ENCODE measurements at regions not wholly inside any gene's neighbourhood (a gene's known extent, or its start where the extent isn't known, plus 50 kb on each side); places are given as distances from the start of the nearest gene placed in this dataset.
"Not testable (repeated sequence)": the region's sequence is repeated elsewhere in the genome, so short reads cannot be mapped to it uniquely, and the experiment has no call there.

DNA sequence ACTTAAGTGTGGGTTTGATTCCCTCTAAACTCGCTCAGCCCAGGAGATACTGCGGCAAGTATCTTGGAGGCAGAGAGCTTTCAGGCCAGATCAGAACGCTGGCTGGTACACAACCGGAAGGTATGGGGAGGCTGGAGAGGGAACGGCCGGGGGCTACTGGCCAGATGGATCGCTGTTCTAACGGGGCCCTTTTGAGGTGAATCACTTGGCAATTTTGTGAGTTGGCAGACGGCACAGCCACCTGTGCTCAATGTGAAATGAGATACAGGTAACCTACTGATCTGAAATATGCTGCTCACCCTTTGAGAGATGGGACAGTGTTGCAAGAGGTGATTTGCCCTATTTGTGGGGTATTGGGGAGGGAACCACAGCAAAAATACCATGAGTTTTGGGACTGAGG is 622.9 kb upstream of the RBFOX1 start:
- no peak for DNase-seq

DNA sequence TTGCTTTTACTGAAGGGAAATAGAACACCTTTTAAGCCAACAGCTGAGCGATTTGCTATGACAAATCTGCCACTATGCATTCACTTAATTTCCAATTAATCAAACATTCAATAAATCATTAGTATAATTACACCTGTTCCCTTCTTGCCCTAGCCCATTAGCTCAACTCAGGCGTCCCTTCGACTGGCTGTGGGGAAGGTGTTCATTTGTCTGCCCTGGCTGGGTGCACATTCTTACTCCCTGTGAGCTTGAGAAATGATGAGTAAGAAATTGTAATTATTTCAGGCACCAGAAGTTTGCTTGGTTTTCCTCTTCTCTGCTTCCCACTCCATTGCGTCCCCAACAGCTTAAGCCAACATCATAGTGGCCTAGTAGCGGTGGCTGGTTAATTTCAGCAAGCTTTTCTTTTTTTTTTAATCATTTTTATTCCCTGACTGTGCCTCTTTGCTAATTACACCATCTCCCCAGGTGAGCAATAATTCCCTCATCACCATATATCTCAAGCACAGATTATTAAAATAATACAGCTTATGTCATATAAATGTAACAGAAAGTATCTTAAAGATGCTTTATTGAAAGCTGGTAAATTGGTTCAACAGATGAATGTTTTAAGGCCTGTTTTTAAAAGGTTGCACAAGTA is 623.9 kb upstream of the RBFOX1 start:
- no peak for DNase-seq

DNA sequence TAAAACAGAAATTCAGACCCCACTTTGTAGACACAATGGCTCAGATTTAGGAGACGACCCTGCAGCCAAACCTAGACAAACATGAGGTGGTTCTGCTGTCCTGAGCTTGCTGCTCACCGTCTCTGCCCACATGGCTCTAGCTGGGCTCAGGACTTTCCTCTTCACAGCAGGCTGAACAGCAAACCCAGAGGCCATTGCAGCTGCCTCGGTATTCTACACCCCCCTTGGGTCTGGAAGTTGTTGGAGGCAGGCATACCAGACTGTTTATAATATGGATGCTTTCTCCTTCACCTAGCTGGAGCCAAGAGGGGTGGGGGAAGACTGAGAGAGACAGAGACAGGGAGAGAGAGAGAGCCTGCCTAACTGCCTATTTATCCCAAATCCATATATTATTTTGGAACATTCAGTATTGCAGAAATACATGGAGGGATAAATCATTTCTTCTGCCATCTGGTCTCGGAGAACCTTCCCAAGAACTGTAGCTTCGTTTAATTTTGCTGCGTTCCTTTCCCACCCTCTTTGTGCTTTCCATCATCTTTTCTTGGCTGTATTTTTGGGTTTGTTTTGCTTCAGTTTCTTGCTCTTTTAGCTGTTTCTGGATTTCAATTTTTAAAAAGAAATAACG is 628.2 kb upstream of the RBFOX1 start:
- DNase-seq, result no peak

DNA sequence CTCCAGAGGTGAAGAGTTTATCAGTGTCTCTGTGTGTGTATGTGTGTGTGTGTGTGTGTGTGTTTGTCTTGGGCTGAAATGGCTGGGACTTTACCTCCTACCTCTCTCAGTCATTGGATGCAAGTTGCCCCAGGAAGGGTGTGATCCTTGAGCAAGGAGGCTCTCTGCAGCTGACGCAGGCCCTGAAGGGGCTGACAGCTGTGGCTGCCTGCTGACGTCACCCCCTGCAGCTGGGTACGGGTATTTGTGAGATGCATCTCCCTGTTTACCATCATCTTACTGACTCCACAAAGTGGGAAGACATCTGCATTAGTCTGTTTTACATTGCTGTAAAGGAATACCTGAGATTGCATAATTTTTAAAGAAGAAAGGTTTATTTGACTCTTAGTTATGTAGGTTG is 631.5 kb upstream of the RBFOX1 start:
- DNase-seq, result no peak

DNA sequence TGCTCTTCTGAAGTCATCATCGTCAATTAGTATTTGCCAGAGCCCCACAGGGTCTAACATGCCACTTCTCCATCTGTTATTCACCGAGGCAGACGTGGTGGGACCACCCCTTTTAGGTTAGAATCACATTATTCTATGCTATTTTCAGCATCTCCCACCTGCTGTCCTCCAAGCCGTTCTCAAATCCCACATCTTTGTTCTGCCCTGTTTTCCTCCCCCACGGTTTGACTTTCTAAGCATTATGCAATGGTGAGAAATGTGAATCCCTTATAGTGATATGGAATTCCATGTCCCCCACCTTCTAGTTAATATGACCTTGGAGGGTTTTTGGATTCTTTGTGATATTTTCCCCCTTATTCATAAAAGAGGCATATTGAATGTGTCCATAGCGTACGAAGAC is 634.1 kb upstream of the RBFOX1 start:
- DNase-seq, result no peak

DNA sequence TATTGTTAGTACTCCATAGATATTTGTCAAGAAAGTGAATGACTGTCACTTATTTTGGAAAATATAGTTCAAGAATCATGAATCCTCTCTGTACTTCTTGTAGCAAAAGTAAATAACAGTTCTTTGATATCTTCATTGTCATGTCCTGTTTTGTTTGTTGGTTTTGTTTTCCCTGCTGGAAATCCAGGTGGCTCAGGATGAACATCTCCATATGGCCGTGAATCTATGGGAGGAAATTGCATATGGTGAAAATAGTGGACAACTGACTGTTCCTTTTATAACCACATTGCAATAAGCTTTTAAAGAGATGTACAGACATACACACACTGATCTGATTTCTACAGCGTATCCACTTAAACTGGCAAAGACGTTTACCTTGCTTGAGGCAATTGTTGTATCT is 637.0 kb upstream of the RBFOX1 start:
- DNase-seq, result no peak

DNA sequence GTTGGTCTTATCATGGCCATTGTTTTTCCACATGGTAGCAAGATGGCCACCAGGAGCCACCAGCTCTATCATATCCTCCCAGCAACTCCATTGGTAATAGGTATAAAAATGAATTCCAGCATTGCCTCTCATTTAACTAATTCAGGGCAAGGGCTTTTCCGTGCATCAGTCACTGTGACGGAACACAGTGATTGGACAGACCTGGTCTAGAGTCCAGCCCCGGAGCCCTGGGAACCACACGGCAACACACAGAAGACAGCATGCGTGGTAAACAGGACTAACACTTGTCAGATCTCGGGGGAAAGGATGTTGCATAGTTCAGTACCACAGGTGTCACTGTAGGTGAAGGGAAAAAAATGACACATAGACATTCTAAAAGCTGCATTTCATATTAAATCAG is 638.0 kb upstream of the RBFOX1 start:
- DNase-seq, result no peak

DNA sequence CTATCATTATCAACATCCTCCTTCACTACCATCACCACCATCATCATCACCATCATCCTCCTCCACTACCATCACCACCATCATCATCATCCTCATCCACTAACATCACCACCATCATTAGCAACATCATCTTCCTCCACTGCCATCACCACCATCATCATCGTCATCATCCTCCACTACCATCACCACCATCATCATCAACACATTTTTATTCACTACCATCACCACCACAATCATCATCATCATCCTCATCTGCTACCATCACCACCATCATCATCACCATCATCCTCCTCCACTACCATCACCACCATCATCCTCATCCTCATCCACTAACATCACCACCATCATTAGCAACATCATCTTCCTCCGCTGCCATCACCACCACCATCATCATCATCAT is 639.2 kb upstream of the RBFOX1 start:
- not testable (repeated sequence) for DNase-seq

DNA sequence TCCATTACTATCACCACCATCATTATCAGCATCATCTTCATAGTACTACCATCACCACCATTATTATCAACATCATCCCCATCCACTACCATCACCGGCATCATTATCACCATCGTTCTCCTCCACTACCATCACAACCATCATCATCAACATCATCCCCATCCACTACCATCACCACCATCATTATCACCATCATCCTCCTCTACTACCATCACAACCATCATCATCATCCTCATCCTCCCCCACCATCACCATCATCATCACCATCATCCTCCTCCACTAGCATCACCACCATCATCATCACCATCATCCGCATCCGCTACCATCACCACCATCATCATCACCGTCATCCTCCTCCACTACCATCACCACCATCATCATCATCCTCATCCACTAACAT is 639.8 kb upstream of the RBFOX1 start:
- no peak for DNase-seq

DNA sequence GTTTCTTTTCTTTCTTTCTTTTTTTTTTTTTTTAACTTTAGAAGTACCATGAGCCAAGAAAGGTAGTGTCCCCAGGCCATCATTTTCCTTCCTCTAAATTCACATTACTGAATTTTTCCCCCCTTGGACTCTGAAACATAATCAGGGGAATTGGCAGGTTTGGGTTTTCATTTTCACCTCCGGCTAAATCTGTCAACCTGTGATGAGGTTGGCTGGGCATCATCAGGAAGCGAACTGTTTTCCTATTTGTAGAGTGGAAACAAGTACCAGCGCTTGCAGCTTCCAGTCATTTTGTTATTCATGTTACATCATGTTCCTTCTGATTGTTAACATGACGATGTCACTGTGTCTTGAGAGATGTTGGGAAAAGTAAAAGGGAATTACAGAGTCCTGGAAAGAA is 641.9 kb upstream of the RBFOX1 start:
- no peak for DNase-seq

DNA sequence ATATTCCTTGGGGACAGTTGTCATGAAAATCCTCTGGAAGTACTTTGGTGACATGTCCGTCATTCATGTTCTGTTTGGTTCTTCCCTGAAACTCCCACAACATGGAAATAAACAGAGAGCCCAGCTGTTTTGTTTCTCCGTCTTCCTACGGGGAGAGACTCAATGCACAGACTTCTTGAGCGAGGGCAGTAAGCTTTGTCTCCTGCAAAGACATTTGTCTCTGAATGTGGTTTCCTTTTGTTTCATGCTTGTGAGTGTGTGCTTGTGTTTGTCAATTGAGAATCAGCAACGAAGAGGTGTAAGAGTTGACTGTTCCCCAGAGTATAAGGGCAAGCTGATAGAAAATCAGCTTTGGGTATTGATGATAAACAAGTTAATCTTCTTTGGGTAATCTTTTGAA is 643.0 kb upstream of the RBFOX1 start:
- no peak for DNase-seq

DNA sequence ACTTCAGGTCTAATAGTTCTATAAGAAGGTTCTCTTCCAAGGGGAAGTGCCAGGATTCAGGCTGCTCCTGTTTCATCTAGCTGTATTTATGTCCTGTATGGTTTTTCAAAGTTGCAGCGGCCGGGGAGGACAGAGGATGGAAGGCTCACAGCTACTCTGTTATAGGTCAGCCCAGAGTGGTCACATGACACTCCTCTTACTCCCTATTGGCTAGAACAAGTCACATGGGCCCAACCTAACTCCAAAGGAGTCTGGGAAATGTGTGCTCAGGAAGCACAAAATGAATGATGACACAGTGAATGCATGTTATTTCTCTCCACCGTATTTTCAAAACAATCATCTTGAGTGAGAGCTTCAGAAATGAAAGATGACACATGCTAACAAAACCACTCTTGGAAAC is 645.1 kb upstream of the RBFOX1 start:
- no peak for DNase-seq

DNA sequence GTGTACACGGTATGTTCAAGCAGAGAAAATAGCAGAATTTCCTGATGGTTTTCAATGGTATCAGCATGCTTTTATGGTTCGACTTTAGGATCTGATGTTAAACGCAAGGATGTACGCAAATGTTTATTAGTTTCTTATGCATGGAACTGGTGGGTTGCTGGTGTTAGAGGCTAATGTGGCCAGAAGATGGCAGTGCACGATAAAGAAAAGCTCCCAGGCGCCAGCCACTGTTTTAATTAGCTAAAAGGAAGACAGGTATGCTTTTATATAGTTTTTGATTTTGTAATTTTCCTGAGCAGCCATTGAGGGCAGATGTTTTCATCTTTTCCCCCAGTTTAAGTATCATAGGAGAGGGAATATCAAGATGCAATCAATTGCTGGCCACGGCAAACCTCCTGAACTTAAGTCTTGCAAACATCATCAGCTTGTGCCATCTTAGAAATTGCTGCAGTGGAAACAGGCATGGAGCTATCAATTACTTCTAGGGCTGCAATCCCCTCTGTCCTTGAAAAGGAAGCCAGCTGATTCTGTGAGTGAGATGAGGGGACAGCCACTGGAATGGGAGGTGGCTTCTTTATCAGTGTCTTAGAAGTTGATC is 648.5 kb upstream of the RBFOX1 start:
- no peak for DNase-seq

DNA sequence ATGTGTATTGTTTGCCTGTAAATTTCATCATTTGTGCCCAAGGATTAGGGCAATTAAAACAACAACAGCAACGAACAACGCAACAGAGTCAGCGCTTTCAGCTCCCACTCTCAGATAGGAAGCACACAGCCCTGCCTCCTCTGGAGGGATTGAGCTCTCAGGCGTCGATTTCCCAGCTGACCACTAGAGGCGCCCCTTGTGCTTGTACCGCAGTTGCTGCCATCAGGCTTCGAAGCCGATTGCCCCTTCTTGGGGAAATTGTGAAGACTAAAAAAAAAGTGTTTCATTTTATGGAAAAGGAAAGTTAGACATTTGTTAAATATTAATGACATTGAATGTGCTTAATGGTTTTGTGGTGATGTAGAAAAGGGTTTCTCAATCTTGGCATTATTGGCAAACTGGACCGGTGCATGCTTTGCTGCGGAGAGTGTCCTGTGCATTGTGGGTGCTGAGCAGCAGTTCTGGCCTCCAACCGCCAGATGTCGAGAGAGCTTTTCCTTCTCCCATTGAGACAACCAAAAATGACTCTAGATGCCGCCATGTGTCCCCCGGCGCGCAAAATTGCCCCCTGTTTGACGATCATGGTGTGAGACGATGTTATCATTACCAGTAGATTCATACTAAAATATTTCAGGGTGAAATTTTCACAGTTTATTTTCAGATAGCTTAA is 650.4 kb upstream of the RBFOX1 start:
- no peak for DNase-seq

DNA sequence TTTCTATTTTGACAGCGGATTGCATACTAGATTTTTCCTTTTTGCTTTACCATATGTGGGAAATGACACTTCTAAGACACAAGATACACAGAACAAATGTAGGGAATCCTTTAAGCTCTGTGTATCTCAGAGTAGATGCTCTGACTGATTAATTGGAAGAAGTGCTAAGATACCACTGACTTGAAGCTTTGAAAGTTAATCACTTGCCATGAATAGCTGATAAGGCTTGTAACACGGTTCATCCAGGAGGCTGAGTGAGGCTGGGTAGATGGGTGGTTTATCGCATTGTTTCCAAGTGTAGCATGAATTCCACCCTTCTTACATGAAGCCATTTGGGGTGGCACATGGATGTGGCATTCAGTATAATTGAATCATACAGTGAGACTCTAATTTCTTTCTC is 654.1 kb upstream of the RBFOX1 start:
- DNase-seq, result no peak

DNA sequence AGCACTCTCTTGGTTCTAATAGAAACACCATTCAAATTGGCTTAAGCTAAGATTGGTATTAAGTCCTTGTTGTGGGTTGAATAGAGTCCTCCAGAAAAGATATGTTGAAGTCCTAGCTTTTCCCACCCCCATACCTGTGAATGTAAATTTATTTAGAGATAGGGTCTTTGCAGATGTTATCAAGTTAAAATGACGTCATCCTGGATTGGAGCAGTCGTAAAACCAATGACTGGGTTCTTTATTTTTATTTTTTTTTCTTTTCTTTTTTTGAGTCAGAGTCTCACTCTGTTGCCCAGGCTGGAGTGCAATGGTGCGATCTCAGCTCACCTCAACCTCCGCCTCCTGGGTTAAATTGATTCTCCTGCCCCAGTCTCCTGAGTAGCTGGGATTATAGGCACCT is 658.6 kb upstream of the RBFOX1 start:
- DNase-seq, result no peak

DNA sequence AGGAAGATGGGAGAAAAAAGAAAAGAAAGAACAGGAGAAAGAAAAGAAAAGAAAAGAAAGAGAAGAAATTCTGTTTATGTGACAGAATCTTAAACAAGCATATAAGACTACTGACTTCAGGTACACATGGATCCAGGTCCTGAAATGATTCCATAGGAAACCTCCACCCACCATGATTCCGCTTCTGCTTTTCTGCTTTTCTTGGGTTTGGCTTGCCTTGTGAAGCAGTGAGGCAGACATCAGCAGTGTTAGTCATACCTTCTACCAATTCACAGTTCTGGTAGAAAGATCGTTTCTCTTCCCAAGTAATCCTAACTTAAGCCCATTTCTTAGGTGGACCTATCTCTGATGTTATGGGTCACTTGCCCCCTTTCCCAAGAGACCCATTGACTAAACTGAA is 660.1 kb upstream of the RBFOX1 start:
- DNase-seq, result no peak

DNA sequence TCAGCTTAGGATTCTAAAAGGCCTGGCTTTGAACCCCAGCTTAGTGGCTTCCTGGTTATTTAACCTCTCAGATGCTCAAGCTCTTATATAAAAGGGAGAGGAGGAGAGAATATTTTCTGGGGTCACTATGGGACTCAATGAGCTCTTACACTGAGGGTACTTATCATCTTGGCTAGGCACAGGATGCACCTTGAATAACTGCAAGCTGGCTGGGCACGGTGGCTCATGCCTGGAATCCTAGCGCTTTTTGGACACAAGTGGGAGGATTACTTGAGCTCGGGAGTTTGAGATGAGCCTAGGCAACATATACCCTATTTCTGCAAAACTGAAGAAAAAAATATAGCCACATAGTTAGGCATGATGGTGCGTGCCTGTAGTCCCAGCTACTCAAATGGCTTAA is 665.3 kb upstream of the RBFOX1 start:
- DNase-seq, result no peak

DNA sequence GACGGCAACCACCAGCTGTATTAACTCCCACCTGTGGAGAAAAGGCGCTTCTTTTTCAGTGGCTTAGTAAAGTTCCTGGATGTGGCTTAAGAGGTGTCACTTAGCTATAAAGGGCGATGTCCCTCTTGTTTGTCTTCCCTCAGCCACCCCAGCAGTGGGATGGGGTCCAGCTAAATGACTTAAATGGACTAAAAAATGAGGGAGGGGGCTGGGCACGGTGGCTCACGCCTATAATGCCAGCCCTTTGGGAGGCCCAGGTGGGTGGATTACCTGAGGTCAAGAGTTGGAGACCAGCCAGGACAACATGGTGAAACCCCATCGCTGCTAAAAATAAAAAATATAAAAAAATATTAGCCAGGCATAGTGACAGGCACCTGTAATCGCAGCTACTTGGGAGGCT is 667.5 kb upstream of the RBFOX1 start:
- DNase-seq, result no peak

DNA sequence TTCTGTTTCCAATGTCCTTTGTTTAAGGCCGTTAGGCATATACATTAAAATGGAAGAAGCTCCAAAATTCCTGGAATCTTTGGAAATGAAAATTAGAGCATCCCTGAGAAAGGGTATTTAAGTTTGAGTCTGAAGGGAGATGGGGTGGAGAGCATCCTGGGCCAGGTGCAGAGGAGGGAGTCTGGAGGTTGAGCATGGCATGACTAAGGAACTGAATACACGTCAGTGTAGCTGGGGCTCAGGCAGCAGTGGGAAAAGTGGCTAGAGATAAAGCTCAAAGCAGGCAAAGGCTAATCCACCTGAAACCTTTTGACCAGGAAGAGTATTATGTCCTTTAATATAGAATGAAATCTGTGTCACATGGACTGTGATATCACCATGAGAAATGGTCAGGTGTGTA is 669.0 kb upstream of the RBFOX1 start:
- DNase-seq, result no peak

DNA sequence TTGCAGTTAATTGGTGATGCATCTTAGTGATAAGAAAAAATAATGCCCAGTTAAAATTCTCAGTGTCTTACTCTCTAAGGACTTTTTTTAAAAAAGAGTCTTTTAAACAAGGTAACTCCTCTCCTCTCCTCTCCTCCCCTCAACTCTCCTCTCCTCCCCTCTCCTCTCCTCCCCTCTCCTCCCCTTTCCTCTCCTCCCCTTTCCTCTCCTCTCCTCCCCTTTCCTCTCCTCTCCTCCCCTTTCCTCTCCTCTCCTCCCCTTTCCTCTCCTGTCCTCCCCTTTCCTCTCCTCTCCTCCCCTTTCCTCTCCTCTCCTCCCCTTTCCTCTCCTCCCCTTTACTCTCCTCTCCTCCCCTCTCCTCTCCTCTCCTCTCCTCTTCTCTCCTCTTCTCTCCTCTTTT is 675.9 kb upstream of the RBFOX1 start:
- DNase-seq, result no peak

DNA sequence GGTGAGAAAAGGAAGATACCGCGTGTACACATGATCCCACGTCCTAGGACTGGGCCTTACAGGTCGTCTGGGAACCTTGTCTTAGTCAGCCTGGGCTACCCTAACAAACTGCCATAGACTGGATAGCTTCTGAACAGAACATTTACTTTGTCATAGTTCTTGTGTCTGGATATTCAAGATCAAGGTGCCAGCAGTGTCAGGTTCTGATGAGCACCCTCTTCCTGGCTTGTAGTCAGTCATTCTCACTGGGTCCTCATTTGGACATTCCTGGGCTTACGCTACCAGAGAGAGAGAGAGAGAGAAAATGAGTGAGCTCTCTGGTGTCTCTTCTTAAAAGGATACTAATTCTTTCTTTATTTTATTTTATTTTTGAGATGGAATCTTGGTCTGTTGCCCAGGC is 685.8 kb upstream of the RBFOX1 start:
- DNase-seq, result no peak

DNA sequence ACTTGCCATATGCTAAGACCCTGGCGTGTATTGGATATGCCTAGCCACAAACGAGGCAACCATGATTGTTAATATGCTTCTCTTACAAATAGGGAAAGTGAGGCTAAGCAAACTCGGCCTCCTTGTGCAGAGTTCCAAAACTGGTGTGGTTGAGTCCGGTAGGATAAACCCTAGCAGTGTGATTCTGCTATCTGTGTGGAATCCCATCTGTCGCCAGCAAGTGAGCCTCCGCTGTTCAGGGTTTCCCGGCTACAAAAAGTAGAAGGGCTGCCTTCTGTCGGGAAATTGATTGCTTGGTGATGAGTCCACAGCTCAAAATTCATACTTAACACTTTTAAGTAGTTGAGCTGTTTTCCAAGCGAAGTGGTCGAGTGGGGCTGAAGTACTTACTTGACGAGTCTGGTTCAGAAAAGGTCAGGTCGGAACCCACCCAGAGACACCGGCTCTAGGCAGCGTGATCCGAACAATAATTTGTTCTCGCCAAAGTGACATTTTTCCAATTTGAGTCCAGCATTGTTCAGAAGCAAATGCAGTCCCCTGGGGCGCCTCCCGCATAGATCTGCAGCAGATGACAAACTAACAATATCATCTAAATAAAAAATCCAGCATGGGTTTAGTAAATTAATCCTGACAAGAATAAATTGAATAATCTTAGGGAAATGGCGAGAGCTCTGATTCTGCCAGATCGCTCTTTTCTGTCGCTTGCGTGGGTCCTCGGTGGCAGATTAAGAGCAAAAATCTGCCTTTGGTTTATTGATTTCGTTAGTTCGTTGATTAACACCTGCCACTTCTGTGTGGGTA is 686.7 kb upstream of the RBFOX1 start:
- DNase-seq, result no peak

DNA sequence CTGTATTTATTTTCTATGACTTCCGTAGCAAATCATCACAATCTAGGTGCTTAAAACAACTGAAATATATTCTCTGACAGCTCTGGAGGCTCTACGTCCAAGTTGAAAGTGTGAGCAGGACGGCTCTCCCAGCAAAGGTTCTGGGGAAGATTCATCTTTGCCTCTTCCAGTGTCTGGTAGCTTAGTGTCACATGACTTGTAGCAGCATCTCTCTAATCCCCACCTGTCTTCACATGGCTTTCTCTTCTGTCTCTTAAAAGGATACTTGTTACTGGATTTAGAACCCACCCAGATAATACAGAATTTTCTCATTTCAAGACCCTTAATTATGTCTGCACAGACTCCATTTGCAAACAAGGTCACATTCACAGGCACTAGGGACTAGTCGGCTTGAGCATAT is 687.7 kb upstream of the RBFOX1 start:
- no peak for DNase-seq

Measured in activated CD4-positive, alpha-beta T cell treated with anti-CD3 and anti-CD28 coated beads, Interleukin-2, amount 50 U/mL, for 4 hours (primary cell).